DMS53 treated with DMSO at 0.1 percent for 48 hours (cell line): ENCODE measurements at regions not wholly inside any gene's neighbourhood (a gene's known extent, or its start where the extent isn't known, plus 50 kb on each side); places are given as distances from the start of the nearest gene placed in this dataset.
"Not testable (repeated sequence)": the region's sequence is repeated elsewhere in the genome, so short reads cannot be mapped to it uniquely, and the experiment has no call there.

Experiments used
- DNase-seq: peaks from one replicate; lab custom pipeline; 2025; ENCODE audit not compliant: unreplicated experiment; lab: John Stamatoyannopoulos, UW

DNA sequence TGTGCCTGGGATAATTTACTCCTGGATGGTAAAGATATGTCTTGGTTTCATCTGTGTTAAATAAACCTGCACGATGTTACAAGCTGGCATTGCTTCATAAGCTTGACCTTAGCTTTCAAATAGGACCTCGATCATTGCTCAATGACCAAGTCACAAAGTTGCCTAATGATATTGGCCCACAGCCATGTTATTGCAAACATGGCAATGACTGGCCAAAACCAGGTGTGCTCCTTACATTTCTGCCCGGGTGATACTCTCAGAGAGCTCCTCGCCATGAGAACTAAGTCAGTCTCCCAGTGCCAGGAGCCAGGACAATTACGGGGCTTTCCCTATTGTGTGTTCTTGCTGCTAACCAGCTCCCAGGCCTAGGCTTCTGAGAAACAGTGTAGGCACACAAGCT, 72.5 kb upstream of the CYP1B1 start:
- DNase-seq: no peak

DNA sequence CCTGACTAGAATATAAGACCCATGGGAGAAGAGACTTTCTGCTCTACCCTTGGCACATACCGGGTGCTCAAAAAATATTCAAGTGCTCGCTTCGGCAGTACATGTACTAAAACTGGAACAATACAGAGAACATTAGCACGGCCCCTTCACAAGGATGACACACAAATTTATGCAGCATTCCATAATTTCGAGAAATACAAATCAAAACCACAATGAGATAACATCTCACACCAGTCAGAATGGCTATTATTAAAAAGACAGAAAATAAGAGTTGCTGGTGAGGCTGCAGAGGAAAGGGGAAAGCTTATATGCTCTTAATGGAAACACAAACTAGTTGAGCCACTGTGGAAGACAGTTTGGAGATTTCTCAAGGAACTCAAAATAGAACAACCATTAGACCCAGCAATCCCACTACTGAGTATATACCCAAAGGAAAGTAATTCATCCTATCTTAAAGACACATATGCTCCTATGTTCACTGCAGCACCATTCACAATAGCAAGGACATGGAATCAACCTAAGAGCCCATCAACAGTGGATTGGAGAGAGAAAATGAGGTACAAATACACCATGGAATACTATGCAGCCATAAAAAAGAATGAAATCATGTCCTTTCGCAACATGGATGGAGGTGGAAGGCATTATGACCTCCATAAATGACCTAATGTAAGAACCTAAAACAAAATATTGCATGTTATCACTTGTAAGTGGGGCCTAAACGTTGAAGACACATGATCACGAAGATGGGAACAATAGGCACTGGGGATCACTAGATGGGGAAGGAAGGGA, 71.6 kb upstream of the CYP1B1 start:
- DNase-seq: no peak

DNA sequence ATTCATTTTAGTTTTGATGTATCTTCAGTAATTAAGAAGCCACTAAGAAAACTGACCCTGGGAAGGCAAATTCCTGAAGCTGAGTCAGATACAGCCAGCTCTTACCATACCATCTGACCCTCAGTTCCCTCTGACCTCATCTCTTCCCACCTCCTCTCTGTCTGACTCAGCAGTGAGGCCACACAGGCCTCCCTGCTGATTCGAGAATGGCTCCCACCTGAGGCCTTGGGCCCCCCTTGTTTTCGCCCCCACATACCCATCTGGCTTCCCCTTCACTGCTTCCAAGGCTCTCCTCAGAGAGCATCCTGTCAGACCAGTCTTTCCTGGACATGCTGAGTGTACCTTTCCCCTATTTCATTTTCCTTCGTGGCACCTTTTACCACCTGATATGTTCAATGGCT, 71.0 kb upstream of the CYP1B1 start:
- DNase-seq: no peak

DNA sequence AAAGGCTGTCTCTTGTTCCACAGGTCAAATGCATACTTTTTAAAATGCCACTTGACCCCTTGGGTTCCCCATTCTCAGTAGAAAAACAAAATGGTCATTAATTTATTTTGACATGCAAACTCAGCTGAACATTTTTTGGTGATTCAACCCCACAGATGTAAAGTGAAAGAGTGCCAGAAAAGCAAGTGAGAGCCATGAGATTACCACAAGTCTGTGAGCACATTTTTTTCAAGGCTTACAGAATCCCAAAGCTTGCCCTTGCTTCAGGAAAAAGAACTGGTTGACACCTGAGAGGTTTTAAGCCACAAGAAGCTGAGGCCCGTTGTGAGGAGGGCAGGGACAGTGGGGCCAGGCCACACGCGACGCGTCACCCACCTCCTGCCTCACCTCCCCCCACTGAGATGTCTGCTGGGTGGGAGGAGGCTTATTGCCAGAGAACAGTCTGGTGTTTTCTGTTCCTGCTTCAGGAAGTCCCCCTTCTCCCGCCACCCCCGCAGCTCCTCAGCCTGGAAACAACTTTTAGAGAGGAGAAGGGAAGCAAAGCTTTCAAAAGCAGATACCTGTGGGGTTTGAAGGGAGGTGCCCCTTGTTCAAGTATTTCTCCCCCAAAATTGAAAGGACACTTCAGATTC, 70.4 kb upstream of the CYP1B1 start:
- no peak for DNase-seq

DNA sequence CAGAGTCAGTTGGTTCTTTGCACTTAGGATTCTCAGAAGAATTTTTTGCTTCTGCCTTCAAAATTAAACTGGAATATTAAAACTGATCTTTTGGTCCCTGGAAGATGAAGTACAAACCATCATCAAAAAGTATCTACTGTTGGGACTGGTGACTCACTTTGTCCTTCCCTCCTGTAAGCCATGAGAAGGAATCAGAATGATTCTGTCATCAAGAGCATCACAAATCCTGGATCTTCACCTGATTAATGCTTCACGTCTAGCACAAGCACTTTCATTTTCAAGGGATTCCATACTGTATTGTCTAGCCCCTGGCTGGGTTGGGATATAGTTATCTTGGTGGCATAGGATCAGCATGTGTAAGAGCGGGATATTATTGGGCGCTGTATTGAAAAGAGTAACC, 69.3 kb upstream of the CYP1B1 start:
- DNase-seq: no peak

DNA sequence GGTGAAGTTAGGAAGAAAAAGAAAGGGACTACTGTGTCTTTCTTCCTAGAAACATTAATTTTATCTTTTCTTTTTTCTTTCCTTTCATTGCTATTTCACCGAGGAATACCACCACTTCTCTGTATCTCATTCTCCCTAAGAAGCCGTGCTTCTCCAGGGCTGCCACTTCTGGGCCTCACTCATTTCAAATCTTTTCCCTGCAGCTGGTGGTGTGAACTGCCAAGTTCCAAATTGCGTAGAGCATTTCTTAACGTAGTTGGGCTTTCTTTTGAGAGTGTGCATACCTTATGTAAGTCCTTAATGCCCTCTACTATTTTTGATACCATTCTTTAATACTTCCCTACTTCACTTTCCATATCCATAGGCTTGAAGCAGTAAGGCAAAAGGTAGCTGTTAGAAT, 66.7 kb upstream of the CYP1B1 start:
- no peak for DNase-seq

DNA sequence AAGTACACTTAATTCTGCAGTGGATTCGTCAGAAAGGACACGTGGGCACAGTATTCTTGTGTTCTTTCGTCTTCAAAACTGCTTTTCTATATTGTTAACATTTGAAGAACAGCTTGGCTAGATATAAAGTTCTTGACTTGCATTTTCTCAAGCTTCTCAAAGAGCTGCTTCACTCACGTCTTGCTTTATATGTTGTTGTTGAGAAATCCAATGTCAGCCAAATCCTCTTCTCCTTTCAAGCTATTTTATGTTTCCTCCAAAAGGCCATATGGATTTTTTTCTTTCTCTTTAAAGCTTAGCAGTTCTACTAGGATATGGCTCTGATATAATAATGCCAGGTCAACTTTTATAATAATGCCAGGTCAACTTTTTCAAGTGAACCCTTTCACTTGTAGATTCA, 65.5 kb upstream of the CYP1B1 start:
- no peak for DNase-seq

DNA sequence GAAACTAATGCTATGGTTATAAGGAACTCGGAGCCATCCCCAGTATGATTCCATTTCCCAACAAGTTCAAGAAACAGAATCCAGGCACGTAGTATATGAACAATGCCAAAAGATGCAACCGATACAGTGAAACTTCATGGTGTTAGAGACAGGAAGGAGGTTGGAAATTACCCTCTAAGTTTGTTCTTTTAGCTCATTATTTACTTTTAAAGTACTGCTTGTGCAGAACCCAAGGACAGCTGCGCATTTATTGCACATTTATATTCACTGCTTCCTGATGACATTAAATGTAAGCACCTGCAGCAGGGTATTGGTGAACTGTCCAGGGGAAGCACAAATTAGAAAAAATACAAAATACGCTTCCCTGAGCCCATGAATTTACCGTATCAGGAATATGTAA, 63.0 kb upstream of the CYP1B1 start:
- DNase-seq: no peak

DNA sequence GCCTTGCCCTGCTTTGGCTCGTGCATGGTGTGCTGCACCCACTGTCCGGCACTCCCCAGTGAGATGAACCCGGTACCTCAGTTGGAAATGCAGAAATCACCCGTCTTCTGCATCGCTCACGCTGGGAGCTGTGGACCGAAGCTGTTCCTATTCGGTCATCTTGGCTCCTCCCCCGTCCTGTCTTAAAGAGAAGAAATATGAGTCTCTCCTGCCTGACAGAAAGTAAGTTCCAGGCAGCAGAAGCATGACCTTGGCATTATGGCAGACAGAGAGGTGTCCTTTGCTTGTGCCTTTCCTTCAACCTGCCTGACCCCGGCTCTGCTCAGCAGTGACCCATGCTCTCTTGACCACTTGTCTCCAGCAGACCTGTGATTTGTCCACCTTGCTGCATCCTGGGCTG, 62.5 kb upstream of the CYP1B1 start:
- DNase-seq: no peak

DNA sequence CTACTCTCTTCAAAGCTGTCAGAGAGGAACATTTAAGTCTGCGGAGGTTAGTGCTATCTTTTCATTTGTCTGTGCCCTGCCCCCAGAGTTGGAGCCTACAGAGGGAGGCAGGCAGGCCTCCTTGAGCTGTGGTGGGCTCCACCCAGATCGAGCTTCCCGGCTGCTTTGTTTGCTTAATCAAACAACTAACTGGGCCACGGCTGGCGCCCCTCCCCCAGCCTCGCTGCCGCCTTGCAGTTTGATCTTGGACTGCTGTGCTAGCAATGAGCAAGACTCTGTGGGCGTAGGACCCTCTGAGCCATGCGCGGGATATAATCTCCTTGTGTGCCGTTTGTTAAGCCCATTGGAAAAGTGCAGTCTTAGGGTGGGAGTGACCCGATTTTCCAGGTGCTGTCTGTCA, 62.0 kb upstream of the CYP1B1 start:
- DNase-seq: not testable (repeated sequence)

DNA sequence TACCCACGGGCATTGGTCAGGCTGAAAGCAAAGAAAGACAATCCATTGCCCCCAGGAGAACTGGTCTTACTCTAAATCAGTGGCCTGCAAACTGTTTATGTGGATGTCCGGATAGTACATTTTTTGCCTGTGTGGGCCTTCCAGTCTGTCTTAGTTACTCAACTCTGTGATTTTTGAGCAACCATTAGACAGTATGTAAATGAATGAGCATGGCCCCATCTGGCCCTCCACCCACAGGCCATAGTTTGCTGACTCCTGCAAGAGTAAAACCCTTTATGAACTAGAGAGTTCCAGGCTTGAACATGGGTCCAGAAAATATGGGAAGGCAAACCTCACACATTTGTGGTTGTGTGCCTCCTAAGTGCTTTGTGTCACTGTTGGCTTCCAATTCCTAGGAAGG, 55.7 kb upstream of the CYP1B1 start:
- no peak for DNase-seq

DNA sequence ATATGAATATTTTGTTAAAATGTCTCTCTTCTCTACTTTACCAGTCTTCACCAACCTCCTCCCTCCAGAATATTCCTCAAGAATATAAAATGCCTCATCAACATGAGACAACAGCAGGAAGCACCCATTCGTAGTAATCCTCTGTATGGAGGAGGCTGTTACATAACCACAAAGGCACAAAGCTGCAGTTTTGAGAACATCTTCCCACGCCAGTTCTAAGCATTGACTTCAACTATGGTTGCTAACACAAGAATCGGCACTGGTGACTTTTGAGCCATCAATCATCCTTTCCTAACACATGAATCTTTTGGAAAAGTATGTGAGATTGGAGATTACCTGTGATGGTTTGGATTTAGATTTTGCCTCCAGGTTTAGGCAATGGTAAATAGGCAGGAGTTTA, 54.9 kb upstream of the CYP1B1 start:
- DNase-seq: no peak

DNA sequence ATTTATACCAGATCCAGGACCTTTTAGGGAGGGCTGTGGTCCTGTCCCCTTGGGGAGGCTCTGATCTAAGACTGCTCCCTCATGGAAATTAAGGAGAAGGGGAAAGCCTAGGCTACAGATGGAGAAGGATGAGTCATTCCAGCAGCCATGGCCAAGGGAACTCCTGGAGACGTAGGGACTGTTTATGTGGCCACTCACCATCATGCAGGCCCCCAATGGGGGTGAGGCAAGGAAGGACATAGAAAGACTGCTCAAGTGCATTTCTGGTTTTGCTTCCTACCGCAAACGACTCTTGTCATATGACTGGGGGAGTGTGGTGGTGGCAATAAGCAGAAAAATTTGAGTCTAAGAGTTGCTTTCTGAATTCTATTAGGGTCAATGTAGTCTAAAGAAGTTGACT, 54.0 kb upstream of the CYP1B1 start:
- no peak for DNase-seq

DNA sequence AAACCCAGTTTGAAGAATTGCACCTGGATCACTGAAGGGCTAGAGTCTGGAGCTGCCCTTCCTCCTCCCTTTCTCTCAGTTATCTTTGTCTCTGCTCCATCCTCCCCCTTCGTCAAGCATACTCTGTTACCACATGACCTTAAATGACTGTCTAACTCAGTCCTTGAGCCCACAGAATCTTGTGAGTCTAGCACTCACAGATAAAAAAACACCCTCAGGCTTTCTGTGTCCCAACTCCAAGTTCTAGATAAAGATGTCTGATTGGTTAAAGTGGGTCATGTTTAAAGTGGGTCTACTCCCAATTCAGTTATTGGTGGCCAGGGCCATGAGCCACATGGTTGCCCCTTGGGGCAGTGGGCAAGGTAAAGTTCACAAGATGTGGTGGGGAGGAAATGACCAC, 53.5 kb upstream of the CYP1B1 start:
- DNase-seq: no peak

DNA sequence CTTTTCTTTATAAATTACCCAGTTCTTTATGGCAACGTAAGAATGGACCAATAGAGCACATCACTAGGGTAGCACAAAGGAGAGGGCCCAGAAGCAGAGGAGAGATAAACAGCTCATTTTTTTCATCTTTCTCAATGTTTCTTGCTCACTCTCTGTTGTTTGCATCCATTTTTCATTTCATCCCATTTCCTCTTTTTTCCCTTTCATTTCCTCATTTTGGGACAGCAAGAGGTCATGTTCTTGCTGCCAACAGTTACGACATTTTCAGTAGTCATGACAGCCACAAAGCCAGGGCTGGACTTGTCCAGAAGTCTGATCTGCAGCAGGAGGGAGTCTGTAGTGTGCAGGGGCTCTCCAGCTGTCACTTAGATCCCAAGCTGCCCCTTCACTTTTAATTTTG, 52.7 kb upstream of the CYP1B1 start:
- no peak for DNase-seq

DNA sequence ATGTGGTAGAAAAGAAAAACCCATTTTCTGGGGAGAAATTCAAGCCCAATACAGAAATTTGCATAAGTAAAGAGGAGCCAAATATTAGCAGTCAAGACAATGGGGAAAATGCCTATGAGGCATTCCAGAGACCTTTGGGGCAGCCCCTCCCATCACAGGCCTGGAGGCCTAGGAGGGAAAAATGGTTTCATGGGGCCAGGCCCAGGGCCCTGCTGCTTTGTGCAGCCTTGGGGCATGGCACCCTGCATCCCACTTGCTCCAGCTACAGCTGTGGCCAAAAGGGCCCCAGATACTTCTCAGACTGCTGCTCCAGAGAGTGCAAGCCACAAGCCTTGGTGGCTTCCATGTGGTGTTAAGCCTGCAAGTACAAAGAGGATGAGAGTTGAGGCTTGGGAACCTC, 51.3 kb upstream of the CYP1B1 start:
- no peak for DNase-seq

DNA sequence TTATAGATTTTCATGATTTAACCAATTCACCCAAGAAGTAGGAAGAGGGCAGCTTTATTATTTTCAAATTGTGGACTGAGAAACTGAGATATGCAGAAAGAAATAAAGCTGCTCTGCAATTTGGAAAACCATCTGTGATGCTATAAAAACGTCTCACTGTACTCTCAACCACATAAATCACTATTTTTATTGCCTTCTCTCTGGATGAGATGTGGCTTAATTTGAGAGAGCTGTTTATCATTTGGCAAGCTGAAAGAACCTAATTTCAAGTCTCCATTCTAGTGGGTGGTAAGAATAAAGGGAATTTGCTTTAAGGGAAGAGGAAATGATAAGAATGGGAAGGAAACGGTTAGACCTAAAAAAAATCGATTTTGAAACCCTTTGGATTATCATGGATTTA, 49.9 kb upstream of the CYP1B1 start:
- no peak for DNase-seq
